Panc1 (cell line): ENCODE measurements at regions not wholly inside any gene's neighbourhood (a gene's known extent, or its start where the extent isn't known, plus 50 kb on each side); places are given as distances from the start of the nearest gene placed in this dataset.

Source experiments
- ATAC-seq: fragments of 200-7000 bp; cut with Tn5 transposase; 2 replicates; pipeline ENCODE4 v1.9.1; 2020; ENCODE audit warnings: mild to moderate bottlenecking, moderate library complexity
- BruUV-seq: library from RNA; stranded (reverse); fragments of 400-500 nt; replicated peaks from 2 replicates; lab custom pipeline; 2021; lab: Mats Ljungman, UMichigan
- CTCF ChIA-PET: fragments of 300-600 bp; sonication (Branson Sonifier 250); formaldehyde crosslinking; loops from one replicate; lab custom pipeline; 2022; ENCODE audit warnings: antibody characterized with exemption; lab: Charles Lee
- POLR2A ChIA-PET: fragments of 300-600 bp; sonication (Branson Sonifier 250); formaldehyde crosslinking; loops from one replicate; lab custom pipeline; 2022; ENCODE audit warnings: antibody characterized with exemption; lab: Charles Lee
- DNase-seq: peaks from one replicate; pipeline ENCODE4 v3.0.0-alpha.2; 2010; ENCODE audit warnings: low read depth, low spot score
- H3K27ac ChIP-seq: 2 replicates; pipeline ENCODE4 v1.5.1; 2011; ENCODE audit warnings: mild to moderate bottlenecking, low read length, inconsistent platforms
- H3K27me3 ChIP-seq: fragments of 200-500 bp; sonication (Bioruptor generic); 2 replicates; pipeline ENCODE4 v1.6.0; 2014; ENCODE audit warnings: low read length, inconsistent platforms; ENCODE audit not compliant: control insufficient read depth, insufficient read depth
- H3K36me3 ChIP-seq: fragments of 200-500 bp; sonication (Bioruptor generic); 2 replicates; pipeline ENCODE4 v1.5.1; 2014; ENCODE audit warnings: inconsistent platforms, mild to moderate bottlenecking, low read length, moderate library complexity; ENCODE audit not compliant: control insufficient read depth, insufficient read depth
- H3K4me1 ChIP-seq: 2 replicates; pipeline ENCODE4 v1.5.1; 2011; ENCODE audit warnings: inconsistent platforms, mild to moderate bottlenecking, low read length, moderate library complexity; ENCODE audit not compliant: control insufficient read depth, insufficient read depth
- H3K4me3 ChIP-seq, 2 experiments: 2 replicates each; pipeline ENCODE4 v1.5.1; 2011 to 2012; ENCODE audit warnings: low read depth in 2 of 2, low read length in 2 of 2, mild to moderate bottlenecking in 2 of 2, inconsistent platforms in 1 of 2, moderate library complexity in 1 of 2
- H3K9me3 ChIP-seq: fragments of 200-500 bp; sonication (Bioruptor generic); 2 replicates; pipeline ENCODE4 v1.5.1; 2014; ENCODE audit warnings: low read depth, mild to moderate bottlenecking, inconsistent platforms, low read length, moderate library complexity; ENCODE audit not compliant: control insufficient read depth, insufficient read depth
- POLR2AphosphoS5 ChIP-seq: IDR thresholded peaks from 2 replicates; pipeline ENCODE4 v1.6.1; 2012; ENCODE audit warnings: mild to moderate bottlenecking, low read depth, low read length, moderate library complexity
- SIN3A ChIP-seq: IDR thresholded peaks from 2 replicates; pipeline ENCODE4 v1.6.1; 2012; ENCODE audit warnings: low read depth, mild to moderate bottlenecking, low read length, moderate library complexity, borderline replicate concordance; ENCODE audit not compliant: insufficient read depth
- TCF7L2 ChIP-seq: IDR thresholded peaks from 2 replicates; pipeline ENCODE4 v1.6.1; 2011; ENCODE audit warnings: mild to moderate bottlenecking, low read depth, low read length, inconsistent platforms
- in situ Hi-C: cut with HindIII; loops from 2 replicates; pipeline ENCODE4 v1.10.0; 2016; ENCODE audit warnings: low sequenced_read_pairs, low pct_unique_long_range_greater_than_20kb
- intact Hi-C: fragments of 100-400 bp; cut with micrococcal nuclease; formaldehyde crosslinking; loops from one replicate; pipeline ENCODE4 v1.10.0; 2022; ENCODE audit not compliant: unreplicated experiment
- TF ChIP-seq, protein P1 (sequence below): fragments of 450-650 bp; IDR thresholded peaks from 2 replicates; pipeline ENCODE4 v1.5.1; 2017; ENCODE audit warnings: mild to moderate bottlenecking
- TF ChIP-seq, protein P2 (sequence below), 2 experiments: IDR thresholded peaks; 2 replicates each; pipeline ENCODE4 v1.6.1; 2011 to 2012; ENCODE audit warnings: low read depth in 2 of 2, control low read depth in 1 of 2, low read length in 1 of 2, mild to moderate bottlenecking in 1 of 2, moderate library complexity in 1 of 2; ENCODE audit not compliant: insufficient read depth in 1 of 2

DNA sequence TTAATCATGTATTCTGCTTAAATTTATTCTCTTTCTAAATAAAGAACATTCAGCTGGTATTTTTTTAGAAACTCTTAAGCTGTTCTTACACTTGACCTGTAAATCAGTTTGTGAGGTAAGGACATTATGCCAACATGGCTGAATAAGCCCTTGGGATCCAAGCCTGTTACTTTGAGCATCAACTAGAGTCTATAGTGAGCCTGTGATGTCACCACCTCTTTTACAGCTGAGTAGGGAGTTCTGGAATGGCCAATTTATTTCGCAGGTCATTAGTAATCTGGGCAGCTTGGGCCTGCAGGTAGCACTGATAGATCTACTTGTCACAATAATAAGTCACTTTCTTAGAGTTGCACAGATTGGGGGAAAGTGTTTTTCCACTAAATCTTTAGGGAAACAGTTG lies 915.2 kb upstream of the MBL2 start:
- ATAC-seq (no peak), DNase-seq (no peak)
- POLR2A ChIA-PET: no interaction called here
- Histone ChIP-seq H3K4me1 (no peaks in the 10 kb centered on the region), H3K27me3 (no peaks in the 10 kb centered on the region), H3K4me3 (no peak overlapping the region), H3K9me3 (no peaks in the 10 kb centered on the region; the same call in 1 of the 2 replicates), H3K36me3 (no peaks in the 10 kb centered on the region), H3K27ac (no peak overlapping the region)
- intact Hi-C loops (no loop called here), in situ Hi-C loops (no loop called here)
- TF ChIP-seq, protein P1, sequence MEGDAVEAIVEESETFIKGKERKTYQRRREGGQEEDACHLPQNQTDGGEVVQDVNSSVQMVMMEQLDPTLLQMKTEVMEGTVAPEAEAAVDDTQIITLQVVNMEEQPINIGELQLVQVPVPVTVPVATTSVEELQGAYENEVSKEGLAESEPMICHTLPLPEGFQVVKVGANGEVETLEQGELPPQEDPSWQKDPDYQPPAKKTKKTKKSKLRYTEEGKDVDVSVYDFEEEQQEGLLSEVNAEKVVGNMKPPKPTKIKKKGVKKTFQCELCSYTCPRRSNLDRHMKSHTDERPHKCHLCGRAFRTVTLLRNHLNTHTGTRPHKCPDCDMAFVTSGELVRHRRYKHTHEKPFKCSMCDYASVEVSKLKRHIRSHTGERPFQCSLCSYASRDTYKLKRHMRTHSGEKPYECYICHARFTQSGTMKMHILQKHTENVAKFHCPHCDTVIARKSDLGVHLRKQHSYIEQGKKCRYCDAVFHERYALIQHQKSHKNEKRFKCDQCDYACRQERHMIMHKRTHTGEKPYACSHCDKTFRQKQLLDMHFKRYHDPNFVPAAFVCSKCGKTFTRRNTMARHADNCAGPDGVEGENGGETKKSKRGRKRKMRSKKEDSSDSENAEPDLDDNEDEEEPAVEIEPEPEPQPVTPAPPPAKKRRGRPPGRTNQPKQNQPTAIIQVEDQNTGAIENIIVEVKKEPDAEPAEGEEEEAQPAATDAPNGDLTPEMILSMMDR: no peak
- TF ChIP-seq, protein P2, sequence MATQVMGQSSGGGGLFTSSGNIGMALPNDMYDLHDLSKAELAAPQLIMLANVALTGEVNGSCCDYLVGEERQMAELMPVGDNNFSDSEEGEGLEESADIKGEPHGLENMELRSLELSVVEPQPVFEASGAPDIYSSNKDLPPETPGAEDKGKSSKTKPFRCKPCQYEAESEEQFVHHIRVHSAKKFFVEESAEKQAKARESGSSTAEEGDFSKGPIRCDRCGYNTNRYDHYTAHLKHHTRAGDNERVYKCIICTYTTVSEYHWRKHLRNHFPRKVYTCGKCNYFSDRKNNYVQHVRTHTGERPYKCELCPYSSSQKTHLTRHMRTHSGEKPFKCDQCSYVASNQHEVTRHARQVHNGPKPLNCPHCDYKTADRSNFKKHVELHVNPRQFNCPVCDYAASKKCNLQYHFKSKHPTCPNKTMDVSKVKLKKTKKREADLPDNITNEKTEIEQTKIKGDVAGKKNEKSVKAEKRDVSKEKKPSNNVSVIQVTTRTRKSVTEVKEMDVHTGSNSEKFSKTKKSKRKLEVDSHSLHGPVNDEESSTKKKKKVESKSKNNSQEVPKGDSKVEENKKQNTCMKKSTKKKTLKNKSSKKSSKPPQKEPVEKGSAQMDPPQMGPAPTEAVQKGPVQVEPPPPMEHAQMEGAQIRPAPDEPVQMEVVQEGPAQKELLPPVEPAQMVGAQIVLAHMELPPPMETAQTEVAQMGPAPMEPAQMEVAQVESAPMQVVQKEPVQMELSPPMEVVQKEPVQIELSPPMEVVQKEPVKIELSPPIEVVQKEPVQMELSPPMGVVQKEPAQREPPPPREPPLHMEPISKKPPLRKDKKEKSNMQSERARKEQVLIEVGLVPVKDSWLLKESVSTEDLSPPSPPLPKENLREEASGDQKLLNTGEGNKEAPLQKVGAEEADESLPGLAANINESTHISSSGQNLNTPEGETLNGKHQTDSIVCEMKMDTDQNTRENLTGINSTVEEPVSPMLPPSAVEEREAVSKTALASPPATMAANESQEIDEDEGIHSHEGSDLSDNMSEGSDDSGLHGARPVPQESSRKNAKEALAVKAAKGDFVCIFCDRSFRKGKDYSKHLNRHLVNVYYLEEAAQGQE (IDR thresholded peaks at IDR 0.05; ENCODE audit: insufficient read depth in 1 of 2, low read depth in 2 of 2, low read length in 1 of 2): no peak
- TF ChIP-seq SIN3A (no peak), POLR2AphosphoS5 (no peak), TCF7L2 (no peak)
- BruUV-seq: no TSS peak
- CTCF ChIA-PET: no interaction called here

DNA sequence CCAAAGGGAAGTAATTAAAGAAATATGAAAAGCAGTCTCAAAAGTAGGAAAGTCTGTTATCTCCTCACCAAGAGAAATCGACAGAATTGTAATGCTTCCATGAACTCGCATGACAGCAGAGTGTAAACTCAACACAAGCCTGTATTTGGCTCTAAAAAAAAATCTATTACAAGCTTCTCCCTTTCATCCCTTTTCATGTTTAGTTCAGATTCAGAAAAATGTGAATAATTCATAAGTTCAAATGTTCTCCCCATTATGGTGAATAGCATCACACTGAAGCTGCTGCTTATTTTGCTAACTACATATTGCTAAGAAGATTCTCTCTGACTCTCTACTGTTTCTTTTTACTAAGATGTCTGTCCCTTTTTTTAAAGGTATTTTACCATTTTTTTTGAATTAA lies 910.3 kb upstream of the MBL2 start:
- TF ChIP-seq TCF7L2: no peak
- TF ChIP-seq POLR2AphosphoS5: no peak
- no peak for TF ChIP-seq SIN3A
- TF ChIP-seq, protein P1: no peak
- Histone ChIP-seq H3K36me3 (no peaks in the 10 kb centered on the region), H3K27ac (no peak overlapping the region), H3K27me3 (no peaks in the 10 kb centered on the region), H3K4me3 (no peak overlapping the region), H3K9me3 (no peaks in the 10 kb centered on the region), H3K4me1 (no peaks in the 10 kb centered on the region)
- DNase-seq (no peak), ATAC-seq (no peak)
- intact Hi-C loops (no loop called here), in situ Hi-C loops (no loop called here)
- BruUV-seq: no TSS peak
- ChIA-PET CTCF (no interaction called here), POLR2A (no interaction called here)

DNA sequence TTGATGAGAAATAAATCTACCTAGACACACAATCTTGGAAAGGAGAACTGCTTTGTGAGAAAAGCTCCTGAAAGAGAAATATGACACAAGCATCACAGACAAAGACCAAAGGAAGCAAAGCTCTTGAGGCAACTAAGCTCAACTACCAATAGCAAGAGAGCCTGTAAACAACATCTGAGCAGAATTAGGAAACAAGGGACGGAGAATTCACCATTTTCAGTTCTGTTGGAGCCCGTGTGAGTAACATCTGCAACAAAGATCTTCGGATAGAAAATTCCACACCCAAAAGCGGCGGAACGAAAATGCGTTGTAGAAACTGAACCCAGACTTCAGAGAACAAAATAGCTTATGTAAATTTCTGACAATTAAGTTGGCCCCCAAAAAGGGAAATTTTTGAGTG lies 909.9 kb upstream of the MBL2 start:
- intact Hi-C loops (no loop called here), in situ Hi-C loops (no loop called here)
- DNase-seq (no peak), ATAC-seq (no peak)
- H3K4me3 ChIP-seq: no peak overlapping the region
- ChIA-PET POLR2A (no interaction called here), CTCF (no interaction called here)
- H3K36me3 ChIP-seq: no peaks in the 10 kb centered on the region
- BruUV-seq: no TSS peak
- H3K27ac ChIP-seq: no peak overlapping the region
- H3K27me3 ChIP-seq: no peaks in the 10 kb centered on the region
- H3K9me3 ChIP-seq: no peaks in the 10 kb centered on the region
- H3K4me1 ChIP-seq: no peaks in the 10 kb centered on the region
- TF ChIP-seq, protein P2 (IDR thresholded peaks at IDR 0.05; ENCODE audit: insufficient read depth in 1 of 2, low read depth in 2 of 2, low read length in 1 of 2): no peak
- TF ChIP-seq, protein P1: no peak
- no peak for TF ChIP-seq SIN3A
- TF ChIP-seq TCF7L2: no peak
- TF ChIP-seq POLR2AphosphoS5: no peak
